NCI-H2196 treated with DMSO at 0.1 percent for 48 hours (cell line): ENCODE measurements at regions not wholly inside any gene's neighbourhood (a gene's known extent, or its start where the extent isn't known, plus 50 kb on each side); places are given as distances from the start of the nearest gene placed in this dataset.

Source experiments
- DNase-seq: peaks from one replicate; lab custom pipeline; 2025; ENCODE audit not compliant: unreplicated experiment; lab: John Stamatoyannopoulos, UW

- DNase-seq = no peak
These were observed 611.6 kb upstream of the FZD8 start for GRCh38 chr10:36253731-36254130.

- no peak for DNase-seq
These were observed 609.0 kb upstream of the FZD8 start for GRCh38 chr10:36251068-36251467.

- no peak for DNase-seq
These were observed 606.3 kb upstream of the FZD8 start for GRCh38 chr10:36248304-36248981.

- no peak for DNase-seq
These were observed 605.4 kb upstream of the FZD8 start for GRCh38 chr10:36247478-36247877.

GRCh38 chr10:36236931-36237330 is 594.8 kb upstream of the FZD8 start:
- no peak for DNase-seq

GRCh38 chr10:36236341-36236740 is 594.2 kb upstream of the FZD8 start:
- DNase-seq = no peak

GRCh38 chr10:36232935-36233334 is 590.8 kb upstream of the FZD8 start:
- DNase-seq = no peak

- no peak for DNase-seq
These were observed 582.4 kb upstream of the FZD8 start for GRCh38 chr10:36224431-36224985.

GRCh38 chr10:36221101-36221500 is 579.0 kb upstream of the FZD8 start:
- DNase-seq = no peak

GRCh38 chr10:36220151-36220550 is 578.1 kb upstream of the FZD8 start:
- DNase-seq = no peak

GRCh38 chr10:36211856-36212255 is 569.8 kb upstream of the FZD8 start:
- no peak for DNase-seq

- no peak for DNase-seq
These were observed 567.4 kb upstream of the FZD8 start for GRCh38 chr10:36209480-36209879.

- no peak for DNase-seq
These were observed 560.8 kb upstream of the FZD8 start for GRCh38 chr10:36202881-36203280.

GRCh38 chr10:36200577-36200976 is 558.5 kb upstream of the FZD8 start:
- DNase-seq = no peak

GRCh38 chr10:36198322-36198721 is 556.2 kb upstream of the FZD8 start:
- DNase-seq = no peak

- DNase-seq = no peak
These were observed 553.3 kb upstream of the FZD8 start for GRCh38 chr10:36195364-36195763.

GRCh38 chr10:36194276-36194675 is 552.2 kb upstream of the FZD8 start:
- no peak for DNase-seq

- DNase-seq = no peak
These were observed 548.9 kb upstream of the FZD8 start for GRCh38 chr10:36191009-36191408.

GRCh38 chr10:36188461-36188860 is 546.4 kb upstream of the FZD8 start:
- no peak for DNase-seq

GRCh38 chr10:36188080-36188453 is 546.0 kb upstream of the FZD8 start:
- no peak for DNase-seq

GRCh38 chr10:36187380-36188079 is 545.4 kb upstream of the FZD8 start:
- DNase-seq = no peak

GRCh38 chr10:36185097-36185496 is 543.0 kb upstream of the FZD8 start:
- DNase-seq = no peak

- no peak for DNase-seq
These were observed 541.6 kb upstream of the FZD8 start for GRCh38 chr10:36183726-36184125.
